Liver (tissue), 7 donors: ENCODE measurements at regions not wholly inside any gene's neighbourhood (a gene's known extent, or its start where the extent isn't known, plus 50 kb on each side); places are given as distances from the start of the nearest gene placed in this dataset.

Experiments
- DNase-seq: peaks from one replicate; pipeline ENCODE4 v3.0.0-alpha.2; 2017; ENCODE audit warnings: low spot score
- H3K27ac ChIP-seq, 2 donors: one replicate each; pipeline ENCODE4 v1.7.0; 2013; ENCODE audit warnings: inconsistent platforms in 2 of 2, low read length in 2 of 2, control low read depth in 1 of 2, low read depth in 1 of 2, mild to moderate bottlenecking in 1 of 2
- H3K27me3 ChIP-seq, 4 donors: one replicate each; pipeline versions ENCODE4 v1.6.1 to v1.7.0; 2013; ENCODE audit warnings: low read length in 3 of 4, inconsistent platforms in 1 of 4, mild to moderate bottlenecking in 1 of 4, moderate library complexity in 1 of 4; ENCODE audit not compliant: control insufficient read depth in 4 of 4, insufficient read depth in 4 of 4
- H3K36me3 ChIP-seq, 4 donors: one replicate each; pipeline versions ENCODE4 v1.6.1 to v1.7.0; 2013; ENCODE audit warnings: low read length in 3 of 4, mild to moderate bottlenecking in 3 of 4, low read depth in 1 of 4, moderate library complexity in 1 of 4; ENCODE audit not compliant: control insufficient read depth in 4 of 4, insufficient read depth in 3 of 4
- H3K4me1 ChIP-seq, 4 donors: one replicate each; pipeline versions ENCODE4 v1.6.1 to v1.7.0; 2013; ENCODE audit warnings: low read length in 3 of 4, mild to moderate bottlenecking in 3 of 4, moderate library complexity in 1 of 4; ENCODE audit not compliant: control insufficient read depth in 4 of 4, insufficient read depth in 4 of 4
- H3K4me3 ChIP-seq, 3 donors: one replicate each; pipeline versions ENCODE4 v1.6.1 to v1.7.0; 2013; ENCODE audit warnings: low read length in 3 of 3, control low read depth in 1 of 3, low read depth in 1 of 3, mild to moderate bottlenecking in 1 of 3
- H3K9ac ChIP-seq, 2 donors: one replicate each; pipeline ENCODE4 v1.7.0; 2013; ENCODE audit warnings: low read length in 2 of 2, mild to moderate bottlenecking in 2 of 2, moderate library complexity in 2 of 2, control low read depth in 1 of 2, low read depth in 1 of 2
- H3K9me3 ChIP-seq, 4 donors: one replicate each; pipeline versions ENCODE4 v1.6.1 to v1.7.0; 2013; ENCODE audit warnings: low read length in 3 of 4; ENCODE audit not compliant: control insufficient read depth in 4 of 4
- ATF3 ChIP-seq: IDR thresholded peaks from 2 replicates; pipeline ENCODE4 v1.6.1; 2016; ENCODE audit warnings: antibody characterized with exemption
- EGR1 ChIP-seq, 2 donors: IDR thresholded peaks; 2 replicates each; pipeline ENCODE4 v1.6.1; 2016 to 2018; ENCODE audit warnings: antibody characterized with exemption in 2 of 2, low read depth in 2 of 2
- FOXA1 ChIP-seq: IDR thresholded peaks from 2 replicates; pipeline ENCODE4 v1.6.1; 2016; ENCODE audit warnings: antibody characterized with exemption
- GABPA ChIP-seq, 2 donors: IDR thresholded peaks in 1 of 2; conservative IDR thresholded peaks in 1 of 2; 2 replicates each; pipeline ENCODE4 v1.6.1; 2016; ENCODE audit warnings: antibody characterized with exemption in 2 of 2, mild to moderate bottlenecking in 1 of 2, moderate library complexity in 1 of 2
- HNF4A ChIP-seq, 2 donors: conservative IDR thresholded peaks; 2 replicates each; pipeline ENCODE4 v1.6.1; 2016; ENCODE audit warnings: antibody characterized with exemption in 2 of 2, mild to moderate bottlenecking in 2 of 2
- HNF4G ChIP-seq: IDR thresholded peaks from 2 replicates; pipeline ENCODE4 v1.6.1; 2016; ENCODE audit warnings: antibody characterized with exemption
- JUND ChIP-seq, 2 donors: IDR thresholded peaks; 2 replicates each; pipeline ENCODE4 v1.6.1; 2016; ENCODE audit warnings: antibody characterized with exemption in 2 of 2
- MAX ChIP-seq: IDR thresholded peaks from 2 replicates; pipeline ENCODE4 v1.6.1; 2016; ENCODE audit warnings: antibody characterized with exemption
- NR2F2 ChIP-seq: IDR thresholded peaks from 2 replicates; pipeline ENCODE4 v1.6.1; 2016; ENCODE audit warnings: antibody characterized with exemption
- RAD21 ChIP-seq, 2 donors: IDR thresholded peaks; 2 replicates each; pipeline ENCODE4 v1.6.1; 2016; ENCODE audit warnings: antibody characterized with exemption in 2 of 2, mild to moderate bottlenecking in 2 of 2
- REST ChIP-seq: IDR thresholded peaks from 2 replicates; pipeline ENCODE4 v1.6.1; 2016; ENCODE audit warnings: antibody characterized with exemption, mild to moderate bottlenecking
- RXRA ChIP-seq, 2 donors: IDR thresholded peaks; 2 replicates each; pipeline ENCODE4 v1.6.1; 2017 to 2018; ENCODE audit warnings: antibody characterized with exemption in 2 of 2, mild to moderate bottlenecking in 1 of 2
- SP1 ChIP-seq: IDR thresholded peaks from 2 replicates; pipeline ENCODE4 v1.6.1; 2018; ENCODE audit warnings: antibody characterized with exemption, mild to moderate bottlenecking
- TAF1 ChIP-seq: conservative IDR thresholded peaks from 2 replicates; pipeline ENCODE4 v1.6.1; 2016; ENCODE audit warnings: antibody characterized with exemption, mild to moderate bottlenecking
- YY1 ChIP-seq: IDR thresholded peaks from 2 replicates; pipeline ENCODE4 v1.6.1; 2016; ENCODE audit warnings: antibody characterized with exemption, mild to moderate bottlenecking
- ZBTB33 ChIP-seq: IDR thresholded peaks from 2 replicates; pipeline ENCODE4 v1.6.1; 2016; ENCODE audit warnings: antibody characterized with exemption
- WGBS: extraction: QIAGEN DNeasy Blood & Tissue Kit; methylation state at CpG from one replicate; pipeline ENCODE4 v1.1.7; 2013; 5-methylcytosine and 5-hydroxymethylcytosine counted together
- donor health status: healthy.
- donor health status: healthy.
- donor health status: healthy.
- donor health status: healthy.

- Histone ChIP-seq H3K27ac (no peak overlapping the region), H3K9ac (no peak overlapping the region), H3K36me3 (no peaks in the 10 kb centered on the region), H3K4me1 (peaks cover 0 to 5% (median under 1%) of the 10 kb centered on the region in 4 donors), H3K27me3 (peaks cover 6 to 18% (median 17%) of the 10 kb centered on the region in 4 donors), H3K9me3 (no peaks in the 10 kb centered on the region), H3K4me3 (peak overlapping the region in 1 of 3 donors; percentile 25)
- TF ChIP-seq GABPA (IDR thresholded peaks at IDR 0.05 in 1 of 2, conservative IDR thresholded peaks at IDR 0.05 in 1 of 2) (no peak), HNF4A (conservative IDR thresholded peaks at IDR 0.05) (no peak), RAD21 (IDR thresholded peaks at IDR 0.05) (no peak), FOXA1 (no peak), NR2F2 (no peak), TAF1 (no peak), EGR1 (IDR thresholded peaks at IDR 0.05; ENCODE audit: low read depth in 2 of 2) (no peak), HNF4G (no peak), RXRA (IDR thresholded peaks at IDR 0.05) (no peak), SP1 (no peak), YY1 (no peak), ZBTB33 (no peak)
- no peak for DNase-seq
- 2% methylated on average over 113 of the region's 113 CpGs for WGBS
These were observed 1337.8 kb downstream of the BRD1 start for GRCh38 chr22:48489551-48490499.

- Histone ChIP-seq H3K27ac (no peak overlapping the region), H3K9ac (no peak overlapping the region), H3K4me3 (peak overlapping the region in 1 of 3 donors; percentile 25), H3K4me1 (peaks cover 0 to 5% (median under 1%) of the 10 kb centered on the region in 4 donors), H3K9me3 (no peaks in the 10 kb centered on the region), H3K27me3 (peaks cover 3 to 18% (median 17%) of the 10 kb centered on the region in 4 donors), H3K36me3 (no peaks in the 10 kb centered on the region)
- no peak for DNase-seq
- 9% methylated on average over 90 of the region's 90 CpGs for WGBS
- TF ChIP-seq MAX (no peak), HNF4G (no peak), REST (no peak), GABPA (IDR thresholded peaks at IDR 0.05 in 1 of 2, conservative IDR thresholded peaks at IDR 0.05 in 1 of 2) (no peak), EGR1 (IDR thresholded peaks at IDR 0.05; ENCODE audit: low read depth in 2 of 2) (no peak), JUND (IDR thresholded peaks at IDR 0.05) (no peak), ATF3 (no peak), RAD21 (IDR thresholded peaks at IDR 0.05) (no peak), FOXA1 (no peak)
These were observed 1338.8 kb downstream of the BRD1 start for GRCh38 chr22:48488611-48489511.
